Gastrocnemius medialis (tissue), 4 donors: ENCODE measurements at regions not wholly inside any gene's neighbourhood (a gene's known extent, or its start where the extent isn't known, plus 50 kb on each side); places are given as distances from the start of the nearest gene placed in this dataset.

ENCODE experiments used
- CTCF ChIP-seq, 5 experiments: fragments of 450-650 bp in 3 of 5; fragments of 200-600 bp in 2 of 5; sonication (generic) in 2 of 5; IDR thresholded peaks in 4 of 5; conservative IDR thresholded peaks in 1 of 5; 1 replicate in 4 of 5; 2 replicates in 1 of 5; pipeline ENCODE4 v1.5.1; 2016 to 2019; ENCODE audit warnings: antibody characterized with exemption in 5 of 5, mild to moderate bottlenecking in 3 of 5, moderate library complexity in 3 of 5
- POLR2A ChIP-seq, 2 donors: fragments of 450-650 bp; IDR thresholded peaks; one replicate each; pipeline ENCODE4 v1.6.1; 2017; ENCODE audit warnings: antibody characterized with exemption in 2 of 2, mild to moderate bottlenecking in 2 of 2, moderate library complexity in 2 of 2

GRCh38 chr2:186919296-186919695 lies 70.3 kb upstream of the ZSWIM2 start:
- TF ChIP-seq CTCF (IDR thresholded peaks at IDR 0.05 in 4 of 5, conservative IDR thresholded peaks at IDR 0.05 in 1 of 5) (no peak), POLR2A (IDR thresholded peaks at IDR 0.05) (no peak)
